ENCODE measurements at regions not wholly inside any gene's neighbourhood (a gene's known extent, or its start where the extent isn't known, plus 50 kb on each side); places are given as distances from the start of the nearest gene placed in this dataset.
"Not testable (repeated sequence)": the region's sequence is repeated elsewhere in the genome, so short reads cannot be mapped to it uniquely, and the experiment has no call there.

DNA sequence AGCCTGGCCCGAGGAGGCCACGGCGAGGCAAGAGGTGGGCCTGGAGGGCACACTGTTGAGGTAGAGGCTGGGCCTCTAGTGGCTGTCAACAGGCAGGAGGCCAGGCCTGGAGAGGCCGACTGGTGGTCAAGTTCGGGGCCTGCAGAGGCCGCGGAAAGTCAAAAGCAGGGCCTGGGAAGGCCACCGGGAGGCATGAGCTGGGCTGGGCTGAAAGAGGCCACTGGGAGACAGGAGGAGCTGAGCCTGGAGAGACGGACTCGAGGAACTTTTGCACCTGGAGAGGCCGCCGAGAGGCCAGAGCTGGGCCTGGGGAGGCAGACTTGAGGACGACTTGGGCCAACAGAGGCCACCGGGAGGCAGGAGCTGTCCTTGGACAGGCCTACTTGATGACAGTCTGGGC lies 321.2 kb downstream of the ZNF479 start:
- Mint-ChIP-seq H3K27ac (no peak overlapping the region), H3K36me3 (peaks cover 0 to 3% of the 10 kb centered on the region in 2 donors), H3K9me3 (peaks cover 0 to 9% of the 10 kb centered on the region in 2 donors), H3K4me3 (no peak overlapping the region), H3K27me3 (no peaks in the 10 kb centered on the region), H3K4me1 (no peaks in the 10 kb centered on the region)
- ATAC-seq (replicated peaks) (no peak), DNase-seq (no peak)

DNA sequence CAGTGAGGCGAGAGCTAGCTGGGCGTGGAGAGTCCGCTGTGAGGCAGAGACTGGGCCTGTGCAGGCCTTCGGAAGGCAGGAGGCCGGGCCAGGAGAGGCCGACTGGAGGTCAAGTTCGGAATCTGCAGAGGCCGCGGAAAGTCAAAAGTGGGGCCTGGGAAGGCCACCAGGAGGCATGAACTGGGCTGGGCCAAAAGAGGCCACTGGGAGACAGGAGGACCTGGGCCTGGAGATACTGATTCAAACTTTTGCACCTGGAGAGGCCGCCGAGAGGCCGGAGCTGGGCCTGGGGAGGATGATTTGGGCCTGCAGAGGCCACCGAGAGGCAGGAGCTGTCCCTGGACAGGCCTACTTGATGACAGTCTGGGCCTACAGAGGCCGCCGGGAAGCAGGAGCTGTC lies 321.8 kb downstream of the ZNF479 start:
- Mint-ChIP-seq H3K27me3 (no peaks in the 10 kb centered on the region), H3K9me3 (peaks cover 0 to 9% of the 10 kb centered on the region in 2 donors), H3K4me1 (no peaks in the 10 kb centered on the region), H3K36me3 (peaks cover 0 to 3% of the 10 kb centered on the region in 2 donors), H3K27ac (no peak overlapping the region), H3K4me3 (no peak overlapping the region)
- no peak for DNase-seq
- no peak for ATAC-seq (replicated peaks)

DNA sequence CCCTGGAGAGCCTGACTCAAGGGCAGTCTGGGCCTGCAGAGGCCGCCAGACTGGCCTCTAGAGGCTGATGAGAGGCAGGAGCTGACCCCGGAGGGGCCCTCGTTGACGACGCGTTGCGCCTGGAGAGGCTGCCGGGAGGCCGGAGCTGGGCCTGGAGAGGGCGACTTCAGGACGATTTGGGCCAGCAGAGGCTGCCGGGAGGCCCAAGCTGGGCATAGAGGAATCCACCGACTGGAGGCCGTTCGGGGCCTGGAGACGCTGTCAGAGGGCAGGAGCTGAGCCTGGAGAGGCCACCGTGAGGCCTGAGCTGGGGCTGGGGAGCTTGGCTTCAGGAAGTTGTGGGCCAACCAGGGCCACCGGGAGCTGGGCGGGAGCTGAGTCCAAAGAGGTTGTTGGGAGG lies 322.5 kb downstream of the ZNF479 start:
- H3K4me1 Mint-ChIP-seq; H3K4me3 Mint-ChIP-seq; H3K27me3 Mint-ChIP-seq; ATAC-seq (replicated peaks); H3K36me3 Mint-ChIP-seq; H3K27ac Mint-ChIP-seq; DNase-seq; H3K9me3 Mint-ChIP-seq: not testable (repeated sequence)

DNA sequence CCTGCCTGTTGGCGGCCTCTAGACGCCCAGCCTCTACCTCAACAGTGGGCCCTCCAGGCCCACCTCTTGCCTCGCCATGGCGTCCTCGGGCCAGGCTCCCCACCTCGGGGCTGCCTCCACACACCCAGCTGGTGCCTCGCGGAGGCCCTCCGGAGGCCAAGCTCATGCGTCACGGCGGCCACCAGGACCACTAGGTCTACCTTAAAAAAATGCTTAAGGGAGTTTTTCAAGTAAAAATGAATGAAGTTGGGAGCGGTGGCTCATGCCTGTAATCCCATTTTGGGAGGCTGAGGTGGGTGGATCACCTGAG lies 327.5 kb downstream of the ZNF479 start:
- H3K9me3 Mint-ChIP-seq, result not testable (repeated sequence)

DNA sequence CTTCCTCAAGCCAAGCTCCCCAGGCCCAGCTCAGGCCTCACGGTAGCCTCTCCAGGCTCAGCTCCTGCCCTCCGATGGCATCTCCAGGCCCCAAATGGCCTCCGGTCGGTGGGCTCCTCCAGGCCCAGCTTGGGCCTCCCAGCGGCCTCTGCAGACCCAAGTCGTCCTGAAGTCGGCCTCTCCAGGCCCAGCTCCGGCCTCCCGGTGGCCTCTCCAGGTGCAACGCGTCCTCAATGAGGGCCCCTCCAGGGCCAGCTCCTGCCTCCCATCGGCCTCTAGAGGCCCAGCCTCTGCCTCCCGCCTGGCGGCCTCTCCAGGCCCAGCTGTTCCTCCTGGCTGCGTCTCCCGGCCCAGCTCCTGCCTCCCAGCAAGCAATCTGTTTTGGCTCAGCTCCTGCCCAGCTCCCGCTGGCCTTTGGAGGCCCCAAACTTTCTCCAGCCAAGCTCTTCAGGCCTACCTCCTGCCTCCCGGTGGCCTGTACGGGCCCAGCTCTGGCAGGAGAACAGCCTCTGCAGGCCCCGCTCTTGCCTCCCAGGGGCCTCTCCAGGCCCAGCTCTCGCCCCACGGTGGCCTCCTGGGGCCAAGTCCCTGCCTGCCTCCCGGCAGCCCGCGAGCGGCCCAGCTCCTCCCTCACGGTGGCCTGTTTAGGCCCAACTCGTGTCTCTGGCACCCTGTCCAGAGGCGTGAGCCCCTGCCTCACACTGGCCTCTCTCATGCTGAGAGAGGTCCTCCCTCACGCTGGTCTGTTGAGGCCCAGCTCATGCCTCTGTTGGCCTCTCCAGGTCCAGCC lies 328.1 kb downstream of the ZNF479 start:
- not testable (repeated sequence) for ATAC-seq (replicated peaks); H3K27me3 Mint-ChIP-seq; H3K4me3 Mint-ChIP-seq; H3K9me3 Mint-ChIP-seq; DNase-seq; H3K27ac Mint-ChIP-seq; H3K36me3 Mint-ChIP-seq; H3K4me1 Mint-ChIP-seq

More for the DNA sequence above, 327.5 kb downstream of the ZNF479 start:
- ATAC-seq (replicated peaks); H3K27ac Mint-ChIP-seq; H3K36me3 Mint-ChIP-seq; H3K4me1 Mint-ChIP-seq; H3K4me3 Mint-ChIP-seq; DNase-seq; H3K27me3 Mint-ChIP-seq: not testable (repeated sequence)

DNA sequence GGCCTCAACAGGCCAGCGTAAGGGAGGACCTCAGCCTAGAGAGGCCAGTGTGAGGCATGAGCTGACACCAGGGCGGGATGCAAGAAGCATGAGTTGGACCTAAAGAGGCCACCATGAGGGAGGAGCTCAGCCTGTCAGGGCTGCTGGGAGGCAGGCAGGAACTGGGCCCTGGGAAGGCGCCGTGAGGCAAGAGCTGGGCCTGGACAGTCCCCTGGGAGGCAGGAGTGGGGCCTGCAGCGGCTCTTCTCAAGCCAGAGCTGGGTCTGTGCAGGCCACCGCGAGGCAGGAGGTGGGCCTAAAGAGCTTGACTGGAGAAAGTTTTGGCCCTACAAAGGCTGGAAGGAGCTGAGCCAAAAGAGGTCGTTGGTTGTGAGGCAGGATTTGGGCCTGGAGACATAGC lies 328.9 kb downstream of the ZNF479 start:
- not testable (repeated sequence) for H3K36me3 Mint-ChIP-seq; H3K27ac Mint-ChIP-seq; H3K27me3 Mint-ChIP-seq; H3K4me1 Mint-ChIP-seq; H3K4me3 Mint-ChIP-seq; H3K9me3 Mint-ChIP-seq; ATAC-seq (replicated peaks); DNase-seq

DNA sequence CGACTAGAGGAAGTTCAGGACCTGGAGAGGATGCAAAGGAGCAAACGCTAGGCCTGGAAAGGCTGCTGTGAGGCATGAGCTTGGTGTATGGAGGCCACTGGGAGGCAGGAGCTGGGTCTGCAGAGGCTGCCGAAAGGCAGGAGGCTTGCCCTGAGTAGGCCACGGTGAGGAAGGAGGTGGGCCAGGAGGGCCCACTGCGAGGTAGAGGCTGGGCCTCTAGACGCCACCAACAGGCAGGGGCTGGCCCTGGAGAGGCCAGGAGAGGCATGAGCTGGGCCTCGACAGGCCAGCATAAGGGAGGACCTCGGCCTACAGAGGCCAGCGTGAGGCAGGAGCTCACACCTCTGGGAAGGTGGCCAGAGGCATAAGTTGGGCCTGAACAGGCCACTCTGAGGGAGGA lies 330.0 kb downstream of the ZNF479 start:
- peak in 1 of 2 donors; percentile 19 for ATAC-seq (replicated peaks)
- not testable (repeated sequence) for H3K4me3 Mint-ChIP-seq, H3K4me1 Mint-ChIP-seq, H3K27me3 Mint-ChIP-seq, H3K9me3 Mint-ChIP-seq, H3K36me3 Mint-ChIP-seq, DNase-seq, H3K27ac Mint-ChIP-seq

DNA sequence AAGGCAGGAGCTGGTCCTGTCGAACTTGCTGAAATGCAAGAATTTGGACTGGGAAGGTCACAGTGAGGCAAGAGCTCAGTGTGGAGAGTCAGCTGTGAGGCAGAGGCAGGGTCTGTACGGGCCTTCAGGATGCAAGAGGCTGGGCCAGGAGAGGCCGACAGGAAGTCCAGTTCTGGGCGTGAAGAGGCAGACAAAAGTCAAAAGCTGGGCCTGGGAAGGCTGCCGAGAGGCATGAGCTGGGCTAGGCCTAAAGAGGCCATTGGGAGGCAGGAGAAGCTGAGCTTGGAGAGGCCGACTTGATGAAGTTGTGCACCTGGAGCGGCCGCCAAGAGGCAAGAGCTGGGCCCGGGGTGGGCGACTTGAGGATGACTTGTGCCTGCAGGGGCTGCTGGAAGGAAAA lies 330.5 kb downstream of the ZNF479 start:
- not testable (repeated sequence) for H3K4me3 Mint-ChIP-seq; H3K27ac Mint-ChIP-seq; DNase-seq; H3K27me3 Mint-ChIP-seq; H3K4me1 Mint-ChIP-seq; H3K9me3 Mint-ChIP-seq; H3K36me3 Mint-ChIP-seq; ATAC-seq (replicated peaks)

DNA sequence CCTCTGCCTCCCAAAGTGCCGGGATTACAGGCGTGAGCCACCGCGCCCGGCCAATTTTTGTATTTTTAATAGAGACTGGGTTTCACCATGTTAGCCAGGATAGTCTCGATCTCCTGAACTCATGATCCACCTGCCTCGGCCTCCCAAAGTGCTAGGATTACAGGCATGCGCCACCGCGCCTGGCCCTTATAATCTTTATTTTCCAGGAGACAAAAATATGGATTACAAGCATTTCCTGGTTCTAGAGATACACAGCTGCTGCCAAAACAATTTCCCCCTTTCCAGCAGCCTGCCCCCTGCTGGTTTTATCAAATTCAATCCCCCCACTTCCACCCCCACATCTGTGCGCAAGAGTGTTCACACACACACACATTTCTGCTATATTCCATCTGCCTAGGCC lies 333.4 kb downstream of the ZNF479 start:
- not testable (repeated sequence) for DNase-seq; ATAC-seq (replicated peaks); H3K4me3 Mint-ChIP-seq; H3K9me3 Mint-ChIP-seq; H3K27ac Mint-ChIP-seq; H3K4me1 Mint-ChIP-seq; H3K36me3 Mint-ChIP-seq; H3K27me3 Mint-ChIP-seq

DNA sequence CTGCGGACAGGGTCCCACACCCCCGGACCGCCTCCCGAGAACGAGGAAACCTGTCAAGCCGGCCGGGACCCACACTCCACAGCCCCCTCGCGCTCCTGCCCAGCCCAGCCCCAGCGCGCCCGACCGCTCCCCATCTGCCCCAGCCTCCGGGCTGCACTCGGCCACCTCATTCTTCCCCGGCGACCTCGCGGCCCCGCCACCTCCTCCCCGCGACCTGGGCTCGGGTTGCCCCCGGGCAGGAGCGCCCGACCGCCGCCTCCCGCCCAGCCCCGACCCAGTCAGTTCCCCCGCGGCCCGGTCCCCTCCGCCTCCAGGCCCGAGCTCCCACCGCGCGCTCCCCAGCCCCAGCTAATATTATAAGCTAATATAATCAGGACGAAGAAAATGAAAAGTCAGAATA lies 344.8 kb downstream of the ZNF479 start:
- not testable (repeated sequence) for H3K4me3 Mint-ChIP-seq; H3K27ac Mint-ChIP-seq; H3K4me1 Mint-ChIP-seq; H3K27me3 Mint-ChIP-seq; H3K36me3 Mint-ChIP-seq; H3K9me3 Mint-ChIP-seq; DNase-seq; ATAC-seq (replicated peaks)
